GM12878 (cell line): ENCODE measurements at regions not wholly inside any gene's neighbourhood (a gene's known extent, or its start where the extent isn't known, plus 50 kb on each side); places are given as distances from the start of the nearest gene placed in this dataset.

Experiments
- ATAC-seq: fragments of 200-7000 bp; cut with Tn5 transposase; 3 replicates; pipeline ENCODE4 v1.9.1; 2020; ENCODE audit warnings: mild to moderate bottlenecking, moderate library complexity
- BruUV-seq: library from RNA; stranded (reverse); fragments of 400-500 nt; replicated peaks from 2 replicates; lab custom pipeline; 2021; lab: Mats Ljungman, UMichigan
- CTCF ChIA-PET: fragments of 300-600 bp; sonication (Branson Sonifier 250); formaldehyde crosslinking; extraction: SDS; loops from one replicate; lab custom pipeline; 2021; ENCODE audit warnings: inconsistent platforms; lab: Yijun Ruan, JAX
- POLR2A ChIA-PET: fragments of 350-600 bp; formaldehyde crosslinking; extraction: SDS; loops from one replicate; lab custom pipeline; 2021; ENCODE audit warnings: inconsistent platforms; lab: Charles Lee
- RAD21 ChIA-PET: fragments of 300-600 bp; sonication (Branson Sonifier 250); formaldehyde crosslinking; loops from one replicate; lab custom pipeline; 2023; ENCODE audit warnings: antibody characterized with exemption; ENCODE audit not compliant: unreplicated experiment; lab: Charles Lee
- SMC1A ChIA-PET: fragments of 300-600 bp; sonication (Branson Sonifier 250); formaldehyde crosslinking; loops from one replicate; lab custom pipeline; 2023; ENCODE audit not compliant: unreplicated experiment, uncharacterized antibody; lab: Charles Lee
- DNase-seq: peaks from one replicate; pipeline ENCODE4 v3.0.0-alpha.2; 2011; ENCODE audit warnings: low read depth, low spot score
- FAIRE-seq: peaks from 3 replicates; lab custom pipeline; 2011; peaks lifted over from hg19 to GRCh38; lab: Jason Lieb, UNC
- H2AFZ ChIP-seq: 2 replicates; pipeline ENCODE4 v1.6.0; 2011; ENCODE audit warnings: low read depth, low read length, control low read depth; ENCODE audit not compliant: control insufficient read depth
- H3K27ac ChIP-seq: 2 replicates; pipeline ENCODE4 v1.5.1; 2011; ENCODE audit warnings: control low read depth; ENCODE audit not compliant: control insufficient read depth, insufficient read depth
- H3K27me3 ChIP-seq, 2 experiments: replicated peaks in 1 of 2; 2 replicates each; pipeline versions ENCODE4 v1.6.0 to v1.6.1; 2011; ENCODE audit warnings: low read length in 1 of 2; ENCODE audit not compliant: control insufficient read depth in 2 of 2, insufficient read depth in 2 of 2
- H3K36me3 ChIP-seq, 2 experiments: 2 replicates each; pipeline ENCODE4 v1.5.1; 2011; ENCODE audit warnings: low read length in 1 of 2; ENCODE audit not compliant: control insufficient read depth in 2 of 2, insufficient read depth in 2 of 2
- H3K4me1 ChIP-seq: 2 replicates; pipeline ENCODE4 v1.6.1; 2011; ENCODE audit warnings: mild to moderate bottlenecking, low read length, moderate library complexity, mixed read lengths; ENCODE audit not compliant: control insufficient read depth, insufficient read depth
- H3K4me2 ChIP-seq: 2 replicates; pipeline ENCODE4 v1.6.0; 2011; ENCODE audit warnings: control low read depth; ENCODE audit not compliant: control insufficient read depth, insufficient read depth
- H3K4me3 ChIP-seq: fragments of 200-600 bp; sonication (generic); 2 replicates; pipeline ENCODE4 v1.5.1; 2016
- H3K79me2 ChIP-seq: 2 replicates; pipeline ENCODE4 v1.6.0; 2011; ENCODE audit warnings: low read length; ENCODE audit not compliant: control insufficient read depth, insufficient read depth
- H3K9ac ChIP-seq: 2 replicates; pipeline ENCODE4 v1.8.0; 2011; ENCODE audit warnings: low read length, control low read depth, mixed read lengths; ENCODE audit not compliant: control insufficient read depth, insufficient read depth
- H3K9me3 ChIP-seq: replicated peaks from 3 replicates; pipeline ENCODE4 v1.5.1; 2011; ENCODE audit warnings: mild to moderate bottlenecking, low read length; ENCODE audit not compliant: control insufficient read depth, insufficient read depth
- H4K20me1 ChIP-seq: 2 replicates; pipeline ENCODE4 v1.6.0; 2011; ENCODE audit not compliant: control insufficient read depth, insufficient read depth
- BRCA1 ChIP-seq: IDR thresholded peaks from 2 replicates; pipeline ENCODE4 v1.6.1; 2011; ENCODE audit warnings: low read depth, low read length, improper control_type of control experiment
- CBX3 ChIP-seq: fragments of 200-600 bp; sonication (generic); IDR thresholded peaks from 2 replicates; pipeline ENCODE4 v1.6.1; 2016; ENCODE audit warnings: low read depth, borderline replicate concordance
- NFYB ChIP-seq: IDR thresholded peaks from 2 replicates; pipeline ENCODE4 v1.6.1; 2011; ENCODE audit warnings: low read depth, mild to moderate bottlenecking, low read length, improper control_type of control experiment, moderate library complexity; ENCODE audit not compliant: insufficient read depth
- POLR2AphosphoS5 ChIP-seq: IDR thresholded peaks from 2 replicates; pipeline ENCODE4 v1.6.1; 2011; ENCODE audit warnings: mild to moderate bottlenecking, low read length, inconsistent platforms
- YBX1 ChIP-seq: fragments of 450-650 bp; IDR thresholded peaks from 2 replicates; pipeline ENCODE4 v1.6.1; 2016; ENCODE audit warnings: antibody characterized with exemption
- WGBS: methylation state at CpG from one replicate; pipeline ENCODE4 v1.1.6; 2016; ENCODE audit warnings: low lambda C conversion rate; ENCODE audit not compliant: insufficient replicate concordance, insufficient coverage; ENCODE audit errors: missing lambda C conversion rate; 5-methylcytosine and 5-hydroxymethylcytosine counted together
- in situ Hi-C: fragments of 300-500 bp; cut with MboI; formaldehyde crosslinking; loops from 9 replicates; pipeline ENCODE4 v1.14.3; 2018; ENCODE audit warnings: mixed read lengths
- intact Hi-C: fragments of 100-400 bp; cut with micrococcal nuclease; formaldehyde crosslinking; loops from one replicate; pipeline ENCODE4 v1.14.2; 2022; ENCODE audit not compliant: unreplicated experiment
- TF ChIP-seq, protein P1 (sequence below): fragments of 450-650 bp; formaldehyde crosslinking; IDR thresholded peaks from 2 replicates; pipeline ENCODE4 v1.5.0; 2022; ENCODE audit warnings: mild to moderate bottlenecking, missing genetic modification characterization
- TF ChIP-seq, protein P2 (sequence below): fragments of 450-650 bp; IDR thresholded peaks from 2 replicates; pipeline ENCODE4 v1.6.1; 2017; ENCODE audit warnings: antibody characterized with exemption, mild to moderate bottlenecking, moderate library complexity
- TF ChIP-seq, protein P3 (sequence below): IDR thresholded peaks from 2 replicates; pipeline ENCODE4 v1.6.1; 2012; ENCODE audit warnings: low read depth, low read length, improper control_type of control experiment
- TF ChIP-seq, protein P4 (sequence below): fragments of 450-650 bp; IDR thresholded peaks from 2 replicates; pipeline ENCODE4 v1.6.1; 2016; ENCODE audit warnings: mild to moderate bottlenecking, moderate library complexity, borderline replicate concordance
- TF ChIP-seq, protein P5 (sequence below): IDR thresholded peaks from 2 replicates; pipeline ENCODE4 v1.6.1; 2011; ENCODE audit warnings: borderline replicate concordance, low read depth, mild to moderate bottlenecking, moderate library complexity, mixed read lengths, low read length; ENCODE audit not compliant: insufficient read depth; ENCODE audit errors: extremely low read length

DNA sequence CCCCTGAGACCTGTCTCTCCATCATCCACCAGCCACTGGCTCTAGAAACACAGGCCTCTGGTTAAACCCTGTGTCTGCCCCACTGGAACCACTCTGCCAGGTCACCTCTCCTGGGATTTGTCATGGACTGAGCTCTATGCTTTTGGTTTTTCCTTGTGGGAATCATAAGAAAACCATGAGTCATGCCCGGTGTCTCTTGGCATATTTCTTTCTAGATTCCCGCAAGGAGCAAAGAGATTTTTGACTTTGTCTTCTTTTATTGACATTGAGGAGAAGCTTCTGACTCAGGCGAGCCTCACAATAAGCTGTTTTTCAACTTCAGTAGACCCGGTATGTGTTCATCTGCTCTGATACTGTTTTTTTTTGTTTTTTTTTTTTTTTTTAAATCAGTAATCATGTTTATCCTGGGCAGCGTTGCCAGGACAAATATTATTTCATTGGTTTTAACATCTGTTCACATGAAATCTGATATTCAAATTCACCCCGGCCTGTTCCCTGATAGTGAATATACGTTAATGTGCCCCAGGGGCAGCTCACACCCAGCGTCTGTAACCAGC is 207.1 kb downstream of the ACKR3 start (continued):
- TF ChIP-seq, protein P1, sequence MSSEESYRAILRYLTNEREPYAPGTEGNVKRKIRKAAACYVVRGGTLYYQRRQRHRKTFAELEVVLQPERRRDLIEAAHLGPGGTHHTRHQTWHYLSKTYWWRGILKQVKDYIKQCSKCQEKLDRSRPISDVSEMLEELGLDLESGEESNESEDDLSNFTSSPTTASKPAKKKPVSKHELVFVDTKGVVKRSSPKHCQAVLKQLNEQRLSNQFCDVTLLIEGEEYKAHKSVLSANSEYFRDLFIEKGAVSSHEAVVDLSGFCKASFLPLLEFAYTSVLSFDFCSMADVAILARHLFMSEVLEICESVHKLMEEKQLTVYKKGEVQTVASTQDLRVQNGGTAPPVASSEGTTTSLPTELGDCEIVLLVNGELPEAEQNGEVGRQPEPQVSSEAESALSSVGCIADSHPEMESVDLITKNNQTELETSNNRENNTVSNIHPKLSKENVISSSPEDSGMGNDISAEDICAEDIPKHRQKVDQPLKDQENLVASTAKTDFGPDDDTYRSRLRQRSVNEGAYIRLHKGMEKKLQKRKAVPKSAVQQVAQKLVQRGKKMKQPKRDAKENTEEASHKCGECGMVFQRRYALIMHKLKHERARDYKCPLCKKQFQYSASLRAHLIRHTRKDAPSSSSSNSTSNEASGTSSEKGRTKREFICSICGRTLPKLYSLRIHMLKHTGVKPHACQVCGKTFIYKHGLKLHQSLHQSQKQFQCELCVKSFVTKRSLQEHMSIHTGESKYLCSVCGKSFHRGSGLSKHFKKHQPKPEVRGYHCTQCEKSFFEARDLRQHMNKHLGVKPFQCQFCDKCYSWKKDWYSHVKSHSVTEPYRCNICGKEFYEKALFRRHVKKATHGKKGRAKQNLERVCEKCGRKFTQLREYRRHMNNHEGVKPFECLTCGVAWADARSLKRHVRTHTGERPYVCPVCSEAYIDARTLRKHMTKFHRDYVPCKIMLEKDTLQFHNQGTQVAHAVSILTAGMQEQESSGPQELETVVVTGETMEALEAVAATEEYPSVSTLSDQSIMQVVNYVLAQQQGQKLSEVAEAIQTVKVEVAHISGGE (CRISPR knock-in tag): no peak
- TF ChIP-seq, protein P2, sequence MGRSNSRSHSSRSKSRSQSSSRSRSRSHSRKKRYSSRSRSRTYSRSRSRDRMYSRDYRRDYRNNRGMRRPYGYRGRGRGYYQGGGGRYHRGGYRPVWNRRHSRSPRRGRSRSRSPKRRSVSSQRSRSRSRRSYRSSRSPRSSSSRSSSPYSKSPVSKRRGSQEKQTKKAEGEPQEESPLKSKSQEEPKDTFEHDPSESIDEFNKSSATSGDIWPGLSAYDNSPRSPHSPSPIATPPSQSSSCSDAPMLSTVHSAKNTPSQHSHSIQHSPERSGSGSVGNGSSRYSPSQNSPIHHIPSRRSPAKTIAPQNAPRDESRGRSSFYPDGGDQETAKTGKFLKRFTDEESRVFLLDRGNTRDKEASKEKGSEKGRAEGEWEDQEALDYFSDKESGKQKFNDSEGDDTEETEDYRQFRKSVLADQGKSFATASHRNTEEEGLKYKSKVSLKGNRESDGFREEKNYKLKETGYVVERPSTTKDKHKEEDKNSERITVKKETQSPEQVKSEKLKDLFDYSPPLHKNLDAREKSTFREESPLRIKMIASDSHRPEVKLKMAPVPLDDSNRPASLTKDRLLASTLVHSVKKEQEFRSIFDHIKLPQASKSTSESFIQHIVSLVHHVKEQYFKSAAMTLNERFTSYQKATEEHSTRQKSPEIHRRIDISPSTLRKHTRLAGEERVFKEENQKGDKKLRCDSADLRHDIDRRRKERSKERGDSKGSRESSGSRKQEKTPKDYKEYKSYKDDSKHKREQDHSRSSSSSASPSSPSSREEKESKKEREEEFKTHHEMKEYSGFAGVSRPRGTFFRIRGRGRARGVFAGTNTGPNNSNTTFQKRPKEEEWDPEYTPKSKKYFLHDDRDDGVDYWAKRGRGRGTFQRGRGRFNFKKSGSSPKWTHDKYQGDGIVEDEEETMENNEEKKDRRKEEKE: no peak
- TF ChIP-seq POLR2AphosphoS5: no peak
- TF ChIP-seq, protein P3, sequence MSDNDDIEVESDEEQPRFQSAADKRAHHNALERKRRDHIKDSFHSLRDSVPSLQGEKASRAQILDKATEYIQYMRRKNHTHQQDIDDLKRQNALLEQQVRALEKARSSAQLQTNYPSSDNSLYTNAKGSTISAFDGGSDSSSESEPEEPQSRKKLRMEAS: no peak

DNA sequence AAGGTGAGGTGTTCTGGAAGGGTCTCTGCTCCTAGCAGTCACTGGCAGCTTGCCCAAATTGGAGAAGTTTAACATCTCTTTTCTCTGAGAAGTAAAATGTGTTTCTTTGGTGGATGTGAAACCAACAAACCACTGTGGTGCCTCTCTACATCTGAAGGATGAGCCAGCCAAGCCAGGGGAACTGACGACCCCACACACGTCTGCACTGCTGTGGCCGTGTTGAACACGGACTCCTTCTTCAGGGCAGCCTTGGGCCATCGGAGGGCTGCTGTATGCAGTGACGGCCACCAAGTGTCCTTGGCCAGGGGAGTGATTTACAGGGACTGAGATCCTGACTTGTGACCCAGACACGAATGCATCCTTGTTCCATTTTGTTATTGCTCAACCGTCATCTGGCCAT is 207.8 kb downstream of the ACKR3 start:
- FAIRE-seq: no peak
- DNase-seq: no peak
- Histone ChIP-seq H4K20me1 (no peaks in the 10 kb centered on the region), H3K27ac (no peak overlapping the region), H3K4me1 (no peaks in the 10 kb centered on the region), H3K27me3 (no peaks in the 10 kb centered on the region; a peak in 1 of 4 replicates), H3K9me3 (no peaks in the 10 kb centered on the region), H2AFZ (no peak overlapping the region), H3K79me2 (no peaks in the 10 kb centered on the region), H3K4me2 (no peak overlapping the region), H3K4me3 (no peak overlapping the region), H3K36me3 (no peaks in the 10 kb centered on the region), H3K9ac (no peak overlapping the region)
- intact Hi-C loops: no loop called here
- SMC1A ChIA-PET: no interaction called here
- RAD21 ChIA-PET: no interaction called here
- ATAC-seq: no peak
- POLR2A ChIA-PET: no interaction called here
- WGBS: 13% methylated on average over 8 of the region's 8 CpGs
- in situ Hi-C loops: no loop called here
- CTCF ChIA-PET: no interaction called here
- no TSS peak for BruUV-seq
- TF ChIP-seq, protein P4, sequence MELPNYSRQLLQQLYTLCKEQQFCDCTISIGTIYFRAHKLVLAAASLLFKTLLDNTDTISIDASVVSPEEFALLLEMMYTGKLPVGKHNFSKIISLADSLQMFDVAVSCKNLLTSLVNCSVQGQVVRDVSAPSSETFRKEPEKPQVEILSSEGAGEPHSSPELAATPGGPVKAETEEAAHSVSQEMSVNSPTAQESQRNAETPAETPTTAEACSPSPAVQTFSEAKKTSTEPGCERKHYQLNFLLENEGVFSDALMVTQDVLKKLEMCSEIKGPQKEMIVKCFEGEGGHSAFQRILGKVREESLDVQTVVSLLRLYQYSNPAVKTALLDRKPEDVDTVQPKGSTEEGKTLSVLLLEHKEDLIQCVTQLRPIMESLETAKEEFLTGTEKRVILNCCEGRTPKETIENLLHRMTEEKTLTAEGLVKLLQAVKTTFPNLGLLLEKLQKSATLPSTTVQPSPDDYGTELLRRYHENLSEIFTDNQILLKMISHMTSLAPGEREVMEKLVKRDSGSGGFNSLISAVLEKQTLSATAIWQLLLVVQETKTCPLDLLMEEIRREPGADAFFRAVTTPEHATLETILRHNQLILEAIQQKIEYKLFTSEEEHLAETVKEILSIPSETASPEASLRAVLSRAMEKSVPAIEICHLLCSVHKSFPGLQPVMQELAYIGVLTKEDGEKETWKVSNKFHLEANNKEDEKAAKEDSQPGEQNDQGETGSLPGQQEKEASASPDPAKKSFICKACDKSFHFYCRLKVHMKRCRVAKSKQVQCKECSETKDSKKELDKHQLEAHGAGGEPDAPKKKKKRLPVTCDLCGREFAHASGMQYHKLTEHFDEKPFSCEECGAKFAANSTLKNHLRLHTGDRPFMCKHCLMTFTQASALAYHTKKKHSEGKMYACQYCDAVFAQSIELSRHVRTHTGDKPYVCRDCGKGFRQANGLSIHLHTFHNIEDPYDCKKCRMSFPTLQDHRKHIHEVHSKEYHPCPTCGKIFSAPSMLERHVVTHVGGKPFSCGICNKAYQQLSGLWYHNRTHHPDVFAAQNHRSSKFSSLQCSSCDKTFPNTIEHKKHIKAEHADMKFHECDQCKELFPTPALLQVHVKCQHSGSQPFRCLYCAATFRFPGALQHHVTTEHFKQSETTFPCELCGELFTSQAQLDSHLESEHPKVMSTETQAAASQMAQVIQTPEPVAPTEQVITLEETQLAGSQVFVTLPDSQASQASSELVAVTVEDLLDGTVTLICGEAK: no peak
- TF ChIP-seq, protein P5, sequence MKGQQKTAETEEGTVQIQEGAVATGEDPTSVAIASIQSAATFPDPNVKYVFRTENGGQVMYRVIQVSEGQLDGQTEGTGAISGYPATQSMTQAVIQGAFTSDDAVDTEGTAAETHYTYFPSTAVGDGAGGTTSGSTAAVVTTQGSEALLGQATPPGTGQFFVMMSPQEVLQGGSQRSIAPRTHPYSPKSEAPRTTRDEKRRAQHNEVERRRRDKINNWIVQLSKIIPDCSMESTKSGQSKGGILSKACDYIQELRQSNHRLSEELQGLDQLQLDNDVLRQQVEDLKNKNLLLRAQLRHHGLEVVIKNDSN: no peak
- TF ChIP-seq NFYB (no peak), YBX1 (no peak), CBX3 (no peak), BRCA1 (no peak)
